Central memory CD8-positive, alpha-beta T cell (primary cell): ENCODE measurements at regions not wholly inside any gene's neighbourhood (a gene's known extent, or its start where the extent isn't known, plus 50 kb on each side); places are given as distances from the start of the nearest gene placed in this dataset.

Experiments used
- ATAC-seq: fragments of 150-1000 bp; cut with Tn5 transposase; replicated peaks from 2 replicates; pipeline ENCODE4 v1.10.0; 2022; ENCODE audit warnings: mild to moderate bottlenecking, moderate FRiP score, moderate number of reproducible peaks; ENCODE audit not compliant: poor library complexity, severe bottlenecking; ENCODE audit errors: extremely low read depth
- DNase-seq, 2 donors: peaks; one replicate each; pipeline ENCODE4 v3.0.0; 2021; ENCODE audit warnings: low spot score in 2 of 2
- H3K27ac Mint-ChIP-seq: one replicate; pipeline ENCODE4 v1.8.0; 2022; ENCODE audit warnings: low read depth, mild to moderate bottlenecking, moderate library complexity, mixed read lengths
- H3K27me3 Mint-ChIP-seq: one replicate; pipeline ENCODE4 v1.8.0; 2022; ENCODE audit warnings: mixed read lengths
- H3K36me3 Mint-ChIP-seq: one replicate; pipeline ENCODE4 v1.8.0; 2022; ENCODE audit warnings: mild to moderate bottlenecking, moderate library complexity, mixed read lengths; ENCODE audit not compliant: insufficient read depth
- H3K4me1 Mint-ChIP-seq: one replicate; pipeline ENCODE4 v1.8.0; 2022; ENCODE audit warnings: mixed read lengths
- H3K4me3 Mint-ChIP-seq: one replicate; pipeline ENCODE4 v1.8.0; 2022; ENCODE audit warnings: mild to moderate bottlenecking, moderate library complexity, mixed read lengths
- H3K9me3 Mint-ChIP-seq: one replicate; pipeline ENCODE4 v1.8.0; 2022; ENCODE audit warnings: mixed read lengths

DNA sequence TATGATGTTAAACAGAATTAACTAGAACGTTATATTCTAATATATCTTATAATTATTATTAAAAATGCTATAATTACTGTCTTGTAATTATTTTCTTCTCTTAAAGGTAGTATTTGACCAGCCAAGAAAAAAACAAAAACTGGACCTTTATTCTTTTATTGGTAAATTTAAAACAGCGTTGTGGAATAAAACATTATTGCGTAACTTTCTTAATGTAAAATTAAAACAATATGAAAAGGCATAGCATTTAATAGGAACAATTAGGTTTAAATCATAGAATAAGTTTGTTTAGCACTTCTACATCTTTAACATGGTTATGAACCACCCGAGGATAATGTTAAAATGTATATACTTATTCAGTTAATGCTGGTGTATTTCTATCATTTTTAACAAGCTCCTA is 574.5 kb upstream of the CDH18 start:
- H3K4me3 Mint-ChIP-seq, result no peak overlapping the region
- DNase-seq, result no peak
- no peak overlapping the region for H3K27ac Mint-ChIP-seq
- no peak for ATAC-seq
- H3K9me3 Mint-ChIP-seq, result peaks cover 22% of the 10 kb centered on the region
- H3K27me3 Mint-ChIP-seq, result no peaks in the 10 kb centered on the region
- H3K36me3 Mint-ChIP-seq, result no peaks in the 10 kb centered on the region
- H3K4me1 Mint-ChIP-seq, result no peaks in the 10 kb centered on the region

GRCh38 chr5:20559845-20560244 is 571.8 kb upstream of the CDH18 start:
- Mint-ChIP-seq H3K4me1 (no peaks in the 10 kb centered on the region), H3K27ac (no peak overlapping the region), H3K4me3 (no peak overlapping the region), H3K9me3 (peaks cover 18% of the 10 kb centered on the region), H3K27me3 (no peaks in the 10 kb centered on the region), H3K36me3 (no peaks in the 10 kb centered on the region)
- DNase-seq, result no peak
- ATAC-seq, result no peak

GRCh38 chr5:20556115-20556763 is 568.2 kb upstream of the CDH18 start:
- no peak overlapping the region for H3K4me3 Mint-ChIP-seq
- peaks cover 21% of the 10 kb centered on the region for H3K9me3 Mint-ChIP-seq
- H3K27ac Mint-ChIP-seq, result no peak overlapping the region
- ATAC-seq (no peak), DNase-seq (no peak)
- no peaks in the 10 kb centered on the region for H3K27me3 Mint-ChIP-seq
- no peaks in the 10 kb centered on the region for H3K4me1 Mint-ChIP-seq
- H3K36me3 Mint-ChIP-seq, result no peaks in the 10 kb centered on the region

DNA sequence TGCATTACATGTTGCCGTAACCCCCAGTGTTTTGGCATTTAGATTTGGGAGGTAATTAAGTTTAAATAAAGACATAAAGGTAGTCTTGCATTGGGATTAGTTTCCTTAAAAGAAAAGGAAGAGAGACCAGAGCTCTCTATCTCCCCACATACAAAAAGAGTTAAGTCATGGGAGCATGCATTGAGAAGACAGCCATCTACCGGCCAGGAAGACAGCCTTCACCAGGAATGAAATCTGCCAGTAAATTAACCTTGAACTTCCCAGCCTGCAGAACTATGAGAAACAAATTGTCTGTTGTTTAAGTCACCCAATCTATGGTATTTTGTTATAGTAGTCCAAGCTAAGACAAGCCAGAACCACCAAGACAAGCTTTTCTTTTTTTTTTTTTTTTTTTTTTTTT is 567.0 kb upstream of the CDH18 start:
- peaks cover 19% of the 10 kb centered on the region for H3K9me3 Mint-ChIP-seq
- no peak overlapping the region for H3K27ac Mint-ChIP-seq
- no peaks in the 10 kb centered on the region for H3K36me3 Mint-ChIP-seq
- DNase-seq (no peak), ATAC-seq (no peak)
- no peaks in the 10 kb centered on the region for H3K4me1 Mint-ChIP-seq
- H3K4me3 Mint-ChIP-seq, result no peak overlapping the region
- no peaks in the 10 kb centered on the region for H3K27me3 Mint-ChIP-seq

DNA sequence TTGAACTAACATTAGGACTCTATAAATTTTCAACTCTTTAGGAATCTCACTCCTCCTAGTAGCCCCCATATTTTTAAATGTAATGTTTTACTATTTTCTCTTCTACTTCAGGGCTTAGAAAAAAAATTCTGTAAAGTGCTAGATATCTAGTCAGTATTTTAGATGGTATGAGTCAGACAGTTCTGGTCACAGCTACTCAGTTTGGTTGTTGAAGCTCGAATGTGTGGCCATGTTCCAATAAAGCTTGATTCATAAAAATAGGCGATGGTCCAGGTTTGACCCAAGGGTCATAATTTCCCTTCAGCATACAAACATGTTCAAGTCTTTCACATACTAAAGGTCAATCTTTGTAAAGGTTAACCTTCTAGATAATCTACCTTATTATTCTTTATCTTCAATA is 566.0 kb upstream of the CDH18 start:
- DNase-seq, result no peak
- Mint-ChIP-seq H3K36me3 (no peaks in the 10 kb centered on the region), H3K27me3 (no peaks in the 10 kb centered on the region), H3K4me3 (no peak overlapping the region), H3K9me3 (peaks cover 19% of the 10 kb centered on the region), H3K4me1 (no peaks in the 10 kb centered on the region), H3K27ac (no peak overlapping the region)
- ATAC-seq, result no peak

DNA sequence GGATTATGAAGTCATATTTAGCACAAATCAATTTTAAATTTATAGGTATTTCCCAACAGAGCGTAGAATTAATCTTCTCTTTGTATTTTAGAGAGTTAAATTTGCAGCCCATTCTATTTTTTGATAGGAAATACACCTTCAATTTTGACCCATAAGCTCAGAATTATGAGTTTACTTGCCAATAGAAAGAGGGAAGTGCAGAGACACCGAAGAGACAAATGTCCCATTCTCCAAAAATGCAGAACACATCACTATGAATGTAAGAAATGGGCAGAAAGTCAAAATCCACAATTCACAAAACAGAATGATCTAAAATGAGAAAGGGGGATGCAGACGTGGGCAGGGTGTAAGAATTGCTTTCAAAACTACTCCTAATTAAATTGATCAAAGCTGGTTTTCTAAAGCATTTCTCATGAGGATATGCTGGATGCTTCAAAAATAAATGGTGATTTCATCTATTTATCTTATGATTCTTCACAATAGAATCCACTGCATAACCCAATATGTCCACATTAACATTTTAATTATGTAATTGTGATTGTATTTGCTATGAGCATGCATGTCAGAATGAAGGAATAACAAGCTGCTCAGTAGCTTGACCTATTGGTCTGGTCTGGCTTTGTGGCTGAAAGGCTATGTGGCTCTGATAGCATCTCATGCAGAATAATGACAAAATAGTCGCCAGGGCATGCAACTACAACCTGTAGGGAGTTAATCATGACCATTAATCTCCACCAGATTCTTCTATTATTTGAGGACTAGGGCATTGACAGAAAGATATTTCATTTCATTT is 550.1 kb upstream of the CDH18 start:
- peaks cover 16% of the 10 kb centered on the region for H3K9me3 Mint-ChIP-seq
- H3K4me1 Mint-ChIP-seq, result no peaks in the 10 kb centered on the region
- no peaks in the 10 kb centered on the region for H3K27me3 Mint-ChIP-seq
- H3K4me3 Mint-ChIP-seq, result no peak overlapping the region
- H3K27ac Mint-ChIP-seq, result no peak overlapping the region
- DNase-seq, result no peak
- H3K36me3 Mint-ChIP-seq, result no peaks in the 10 kb centered on the region
- no peak for ATAC-seq

DNA sequence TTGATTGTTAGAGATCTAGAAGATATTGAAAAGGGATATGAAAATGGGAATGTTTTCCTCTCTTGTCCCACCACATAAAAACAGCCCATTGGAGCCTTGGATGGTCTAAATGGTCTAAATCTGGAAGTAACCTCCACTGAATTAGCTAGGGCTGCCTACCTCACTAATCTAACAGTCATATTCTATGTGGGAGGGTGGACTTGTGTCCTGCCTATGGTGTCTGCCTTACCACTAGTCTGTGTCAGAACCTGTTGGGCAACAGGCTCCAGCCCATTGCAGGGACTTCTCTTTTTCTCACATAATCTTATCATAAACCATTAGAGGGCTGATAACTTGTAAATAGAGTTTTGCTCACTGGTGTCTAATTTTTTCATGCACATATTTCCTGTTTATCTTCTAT is 548.8 kb upstream of the CDH18 start:
- DNase-seq, result no peak
- H3K9me3 Mint-ChIP-seq, result peaks cover 22% of the 10 kb centered on the region
- H3K36me3 Mint-ChIP-seq, result no peaks in the 10 kb centered on the region
- H3K27me3 Mint-ChIP-seq, result no peaks in the 10 kb centered on the region
- no peak overlapping the region for H3K4me3 Mint-ChIP-seq
- no peaks in the 10 kb centered on the region for H3K4me1 Mint-ChIP-seq
- H3K27ac Mint-ChIP-seq, result no peak overlapping the region
- ATAC-seq, result no peak

DNA sequence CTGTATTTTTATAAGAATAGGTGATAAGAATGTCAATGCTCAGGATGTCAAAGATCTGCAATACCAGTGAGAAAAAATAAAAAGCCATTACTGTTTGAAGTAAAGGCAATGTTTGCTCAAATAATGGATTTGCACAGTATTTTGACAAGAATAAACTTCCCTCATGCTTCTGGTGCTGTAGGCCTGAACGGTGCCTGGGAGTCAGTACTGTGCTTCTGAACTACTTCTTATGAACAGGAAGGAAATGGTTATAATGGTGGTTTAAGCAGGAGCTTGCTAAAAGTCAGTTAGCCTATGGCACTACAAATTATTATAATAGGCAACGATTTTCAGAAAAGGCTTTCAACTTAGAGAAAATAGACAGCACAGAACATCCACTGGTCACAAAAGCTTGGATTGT is 548.3 kb upstream of the CDH18 start:
- no peaks in the 10 kb centered on the region for H3K27me3 Mint-ChIP-seq
- H3K4me3 Mint-ChIP-seq, result no peak overlapping the region
- H3K9me3 Mint-ChIP-seq, result peaks cover 22% of the 10 kb centered on the region
- ATAC-seq (no peak), DNase-seq (no peak)
- H3K36me3 Mint-ChIP-seq, result no peaks in the 10 kb centered on the region
- H3K27ac Mint-ChIP-seq, result no peak overlapping the region
- H3K4me1 Mint-ChIP-seq, result no peaks in the 10 kb centered on the region

DNA sequence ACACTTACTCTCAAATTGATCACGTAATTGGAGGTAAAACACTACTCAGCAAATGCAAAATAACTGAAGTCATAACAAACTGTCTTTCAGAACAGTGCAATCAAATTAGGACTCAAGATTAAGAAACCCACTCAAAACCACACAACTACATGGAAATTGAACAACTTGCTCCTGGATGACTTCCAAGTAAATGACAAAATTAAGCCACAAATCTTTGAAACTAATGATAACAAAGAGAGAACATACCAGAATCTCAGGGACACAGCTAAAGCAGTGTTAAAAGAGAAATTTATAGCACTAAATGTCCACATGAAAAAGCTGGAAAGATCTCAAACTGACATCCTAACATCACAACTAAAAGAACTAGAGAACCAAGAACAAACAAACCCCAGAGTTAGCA is 540.5 kb upstream of the CDH18 start:
- ATAC-seq (no peak), DNase-seq (no peak)
- Mint-ChIP-seq H3K4me3 (no peak overlapping the region), H3K9me3 (peaks cover 29% of the 10 kb centered on the region), H3K27ac (no peak overlapping the region), H3K36me3 (no peaks in the 10 kb centered on the region), H3K27me3 (no peaks in the 10 kb centered on the region), H3K4me1 (no peaks in the 10 kb centered on the region)

GRCh38 chr5:20524991-20525529 is 537.1 kb upstream of the CDH18 start:
- Mint-ChIP-seq H3K4me3 (no peak overlapping the region), H3K4me1 (no peaks in the 10 kb centered on the region), H3K9me3 (peaks cover 42% of the 10 kb centered on the region), H3K27me3 (no peaks in the 10 kb centered on the region), H3K36me3 (no peaks in the 10 kb centered on the region), H3K27ac (no peak overlapping the region)
- no peak for ATAC-seq
- no peak for DNase-seq

DNA sequence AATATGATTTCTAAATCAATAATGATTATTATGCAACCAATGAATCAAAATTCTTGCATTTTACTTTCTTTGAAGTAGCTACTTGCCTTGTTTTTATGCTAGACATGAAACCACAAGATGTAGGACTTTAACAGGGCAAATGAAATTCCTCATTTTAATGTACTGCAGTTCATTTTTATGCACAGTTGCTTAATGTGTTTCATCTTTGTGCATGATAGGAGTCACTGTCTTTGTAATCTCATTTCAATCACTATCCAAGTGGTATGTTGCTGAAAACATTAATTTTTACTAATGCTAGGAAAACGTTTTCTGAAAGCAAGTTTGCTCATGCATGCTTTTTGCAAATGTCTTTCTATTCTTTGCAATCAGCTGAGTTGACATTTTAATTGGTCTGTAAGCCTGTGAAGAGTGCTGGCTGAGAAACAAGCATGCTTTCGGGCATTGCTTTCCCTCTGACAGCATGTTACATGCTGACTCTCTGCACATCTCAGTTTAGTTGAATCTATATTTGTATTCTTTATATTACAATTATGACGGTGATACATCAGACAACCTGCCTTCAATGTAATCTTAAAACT is 535.0 kb upstream of the CDH18 start:
- Mint-ChIP-seq H3K9me3 (peaks cover 34% of the 10 kb centered on the region), H3K27me3 (no peaks in the 10 kb centered on the region), H3K4me3 (no peak overlapping the region), H3K27ac (no peak overlapping the region), H3K36me3 (no peaks in the 10 kb centered on the region), H3K4me1 (no peaks in the 10 kb centered on the region)
- no peak for ATAC-seq
- DNase-seq, result no peak

- DNase-seq (no peak), ATAC-seq (no peak)
- H3K27ac Mint-ChIP-seq, result no peak overlapping the region
- H3K27me3 Mint-ChIP-seq, result no peaks in the 10 kb centered on the region
- peaks cover 10% of the 10 kb centered on the region for H3K9me3 Mint-ChIP-seq
- H3K4me1 Mint-ChIP-seq, result no peaks in the 10 kb centered on the region
- no peak overlapping the region for H3K4me3 Mint-ChIP-seq
- H3K36me3 Mint-ChIP-seq, result no peaks in the 10 kb centered on the region
Observed at GRCh38 chr5:20515606-20516005, 527.6 kb upstream of the CDH18 start.

- H3K9me3 Mint-ChIP-seq, result peaks cover 16% of the 10 kb centered on the region
- no peaks in the 10 kb centered on the region for H3K27me3 Mint-ChIP-seq
- H3K4me3 Mint-ChIP-seq, result no peak overlapping the region
- H3K36me3 Mint-ChIP-seq, result no peaks in the 10 kb centered on the region
- DNase-seq (no peak), ATAC-seq (no peak)
- H3K27ac Mint-ChIP-seq, result no peak overlapping the region
- H3K4me1 Mint-ChIP-seq, result no peaks in the 10 kb centered on the region
Observed at GRCh38 chr5:20514145-20514544, 526.1 kb upstream of the CDH18 start.
